ENCODE measurements at regions not wholly inside any gene's neighbourhood (a gene's known extent, or its start where the extent isn't known, plus 50 kb on each side); places are given as distances from the start of the nearest gene placed in this dataset.

DNA sequence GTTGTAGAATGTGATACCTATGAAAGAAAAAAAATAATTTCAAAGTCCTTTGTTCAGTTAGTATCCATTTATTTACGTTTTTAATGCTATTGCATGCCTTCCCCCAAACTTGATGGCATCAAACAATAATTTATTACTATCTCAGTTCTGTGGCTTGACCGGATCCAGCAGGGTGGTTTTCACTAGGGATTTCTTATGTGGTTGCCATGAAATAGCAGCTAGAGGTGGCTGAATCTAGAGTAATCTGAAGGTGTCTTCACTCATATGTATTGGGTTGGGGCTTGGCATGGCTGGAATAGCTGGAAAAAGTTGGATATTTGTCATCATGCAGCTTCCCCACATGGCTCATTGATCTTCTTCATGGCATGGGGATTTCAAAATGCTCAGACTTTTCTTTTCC, 619.3 kb upstream of the ZNF608 start:
- H3K4me3 ChIP-seq (ENCODE audit: low read depth, low read length), result no peak overlapping the region
- TF ChIP-seq, protein P1, sequence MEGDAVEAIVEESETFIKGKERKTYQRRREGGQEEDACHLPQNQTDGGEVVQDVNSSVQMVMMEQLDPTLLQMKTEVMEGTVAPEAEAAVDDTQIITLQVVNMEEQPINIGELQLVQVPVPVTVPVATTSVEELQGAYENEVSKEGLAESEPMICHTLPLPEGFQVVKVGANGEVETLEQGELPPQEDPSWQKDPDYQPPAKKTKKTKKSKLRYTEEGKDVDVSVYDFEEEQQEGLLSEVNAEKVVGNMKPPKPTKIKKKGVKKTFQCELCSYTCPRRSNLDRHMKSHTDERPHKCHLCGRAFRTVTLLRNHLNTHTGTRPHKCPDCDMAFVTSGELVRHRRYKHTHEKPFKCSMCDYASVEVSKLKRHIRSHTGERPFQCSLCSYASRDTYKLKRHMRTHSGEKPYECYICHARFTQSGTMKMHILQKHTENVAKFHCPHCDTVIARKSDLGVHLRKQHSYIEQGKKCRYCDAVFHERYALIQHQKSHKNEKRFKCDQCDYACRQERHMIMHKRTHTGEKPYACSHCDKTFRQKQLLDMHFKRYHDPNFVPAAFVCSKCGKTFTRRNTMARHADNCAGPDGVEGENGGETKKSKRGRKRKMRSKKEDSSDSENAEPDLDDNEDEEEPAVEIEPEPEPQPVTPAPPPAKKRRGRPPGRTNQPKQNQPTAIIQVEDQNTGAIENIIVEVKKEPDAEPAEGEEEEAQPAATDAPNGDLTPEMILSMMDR (IDR thresholded peaks at IDR 0.05; ENCODE audit: insufficient read depth, low read length), result no peak
- DNase-seq (ENCODE audit: low read depth), result no peak

- TF ChIP-seq, protein P1 (IDR thresholded peaks at IDR 0.05; ENCODE audit: insufficient read depth, low read length), result no peak
- no peak overlapping the region for H3K4me3 ChIP-seq (ENCODE audit: low read depth, low read length)
- peak; percentile 83 for DNase-seq (ENCODE audit: low read depth)
These were observed 621.3 kb upstream of the ZNF608 start for GRCh38 chr5:125367702-125368101.

- H3K4me3 ChIP-seq (ENCODE audit: low read depth, low read length), result no peak overlapping the region
- no peak for DNase-seq (ENCODE audit: low read depth)
- TF ChIP-seq, protein P1 (IDR thresholded peaks at IDR 0.05; ENCODE audit: insufficient read depth, low read length), result no peak
These were observed 624.2 kb upstream of the ZNF608 start for GRCh38 chr5:125370461-125371205.

DNA sequence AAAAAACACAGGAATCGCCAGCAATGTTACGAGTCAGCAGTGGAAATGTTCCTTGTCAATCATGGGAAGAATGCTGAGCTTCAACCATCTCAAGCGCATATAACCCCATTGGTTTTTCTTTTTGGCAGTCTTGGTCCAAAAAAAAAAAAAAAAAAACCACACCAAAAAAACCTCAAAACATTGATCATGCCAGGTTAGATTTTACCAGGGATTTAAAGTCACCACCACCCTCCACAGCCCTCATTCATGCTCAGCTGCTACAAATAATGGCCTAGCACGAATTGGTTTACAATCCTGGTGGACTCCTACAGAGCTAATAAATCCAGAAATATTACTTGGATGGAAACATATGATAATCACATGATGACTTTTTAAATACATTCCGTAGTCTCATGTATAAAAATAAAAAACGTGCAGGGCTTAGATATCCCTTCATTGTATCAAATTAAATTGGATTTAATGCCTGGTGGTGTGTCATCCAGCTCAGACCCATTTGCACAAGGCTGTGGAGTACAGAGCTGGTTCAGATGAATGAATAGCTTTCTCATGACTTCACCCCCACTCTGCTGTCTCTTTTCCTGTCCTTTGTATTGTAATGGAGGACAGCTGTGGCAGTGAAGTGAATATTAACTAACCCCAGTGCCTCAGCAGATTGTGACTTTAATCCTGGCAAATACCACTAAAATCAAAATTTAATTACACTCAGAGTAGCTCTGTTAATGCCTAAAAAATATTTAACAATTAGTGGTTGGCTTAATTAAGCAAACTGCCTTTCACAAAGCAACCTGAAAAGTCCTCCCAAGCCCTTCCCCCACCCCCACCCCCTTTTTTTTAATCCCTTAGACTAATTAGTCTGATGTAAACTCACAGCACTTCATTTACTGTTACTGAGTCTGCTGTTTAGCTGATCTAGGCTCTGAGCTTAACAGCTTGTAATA, 626.5 kb upstream of the ZNF608 start:
- H3K4me3 ChIP-seq (ENCODE audit: low read depth, low read length), result no peak overlapping the region
- DNase-seq (ENCODE audit: low read depth), result peak; percentile 65
- TF ChIP-seq, protein P1 (IDR thresholded peaks at IDR 0.05; ENCODE audit: insufficient read depth, low read length), result no peak

- no peak overlapping the region for H3K4me3 ChIP-seq (ENCODE audit: low read depth, low read length)
- DNase-seq (ENCODE audit: low read depth), result no peak
- TF ChIP-seq, protein P1 (IDR thresholded peaks at IDR 0.05; ENCODE audit: insufficient read depth, low read length), result no peak
These were observed 628.7 kb upstream of the ZNF608 start for GRCh38 chr5:125375143-125375542.

DNA sequence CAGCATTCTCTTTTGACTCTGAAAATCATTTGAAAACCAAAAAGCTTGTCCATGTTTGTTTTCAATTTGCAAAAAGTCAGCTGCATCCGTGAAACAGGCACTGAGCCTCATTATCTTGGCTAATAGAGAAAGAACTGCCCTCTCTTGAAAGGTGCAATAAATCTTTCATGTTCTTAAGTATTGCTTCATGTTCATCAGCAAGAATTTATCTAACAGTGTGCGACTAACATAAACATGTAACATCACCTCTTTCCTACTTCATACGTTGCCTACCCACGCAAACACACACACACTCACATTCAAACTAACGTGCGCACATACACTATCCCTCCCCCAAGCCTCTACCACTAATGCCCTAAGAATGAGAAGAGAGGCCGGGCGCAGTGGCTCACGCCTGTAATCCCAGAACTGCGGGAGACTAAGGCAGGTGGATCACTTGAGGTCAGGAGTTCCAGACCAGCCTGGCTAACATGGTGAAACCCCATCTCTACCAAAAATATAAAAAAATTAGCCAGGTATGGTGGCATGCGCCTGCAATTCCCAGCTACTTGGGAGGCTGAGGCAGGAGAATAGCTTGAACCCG, 629.7 kb upstream of the ZNF608 start:
- no peak for DNase-seq (ENCODE audit: low read depth)

More for the DNA sequence above, 629.7 kb upstream of the ZNF608 start:
- TF ChIP-seq, protein P1 (IDR thresholded peaks at IDR 0.05; ENCODE audit: insufficient read depth, low read length), result no peak
- H3K4me3 ChIP-seq (ENCODE audit: low read depth, low read length), result no peak overlapping the region
